ENCODE measurements at regions not wholly inside any gene's neighbourhood (a gene's known extent, or its start where the extent isn't known, plus 50 kb on each side); places are given as distances from the start of the nearest gene placed in this dataset.

GRCh38 chr2:57097855-57098254 lies 914.1 kb downstream of the CCDC85A start:
- intact Hi-C loops (cut with micrococcal nuclease) = no loop called here
- CTCF ChIA-PET = no interaction called here
- Histone ChIP-seq H3K36me3 (ENCODE audit: low read depth, low read length) (no peaks in the 10 kb centered on the region), H4K20me1 (ENCODE audit: low read length) (no peaks in the 10 kb centered on the region), H3F3A (ENCODE audit: low read length, unreplicated experiment) (no peaks in the 10 kb centered on the region), H3K79me2 (ENCODE audit: low read length) (no peaks in the 10 kb centered on the region), H3K9me2 (replicated peaks; ENCODE audit: low read length) (no peaks in the 10 kb centered on the region), H2AFZ (ENCODE audit: low read length) (no peak overlapping the region), H3K9ac (ENCODE audit: low read length) (no peak overlapping the region), H3K4me2 (ENCODE audit: low read length) (no peak overlapping the region), H3K27me3 (ENCODE audit: low read length) (no peaks in the 10 kb centered on the region), H3K4me1 (ENCODE audit: insufficient read depth, low read length) (no peaks in the 10 kb centered on the region), H3K4me3 (ENCODE audit: low read length) (no peak overlapping the region), H3K9me3 (ENCODE audit: low read length) (no peaks in the 10 kb centered on the region), H3K27ac (ENCODE audit: low read length) (no peak overlapping the region)
- POLR2A ChIA-PET (ENCODE audit: unreplicated experiment) = no interaction called here
- no TSS peak for BruUV-seq (replicated peaks)
- no peak for DNase-seq
- ATAC-seq = no peak
- TF ChIP-seq EZH2phosphoT487 (IDR thresholded peaks at IDR 0.05; ENCODE audit: borderline replicate concordance, low read length) (no peak), EZH2 (IDR thresholded peaks at IDR 0.05; ENCODE audit: low read length, unreplicated experiment) (no peak), CTCF (conservative IDR thresholded peaks at IDR 0.05; ENCODE audit: low read depth, low read length) (no peak)

- Histone ChIP-seq H3K9me2 (replicated peaks; ENCODE audit: low read length) (no peaks in the 10 kb centered on the region), H3K9me3 (ENCODE audit: low read length) (no peaks in the 10 kb centered on the region), H3K9ac (ENCODE audit: low read length) (no peak overlapping the region), H3K4me1 (ENCODE audit: insufficient read depth, low read length) (no peaks in the 10 kb centered on the region), H3K36me3 (ENCODE audit: low read depth, low read length) (no peaks in the 10 kb centered on the region), H3K27me3 (ENCODE audit: low read length) (no peaks in the 10 kb centered on the region), H4K20me1 (ENCODE audit: low read length) (no peaks in the 10 kb centered on the region), H2AFZ (ENCODE audit: low read length) (no peak overlapping the region), H3K4me2 (ENCODE audit: low read length) (no peak overlapping the region), H3K4me3 (ENCODE audit: low read length) (no peak overlapping the region), H3K79me2 (ENCODE audit: low read length) (no peaks in the 10 kb centered on the region), H3F3A (ENCODE audit: low read length, unreplicated experiment) (no peaks in the 10 kb centered on the region), H3K27ac (ENCODE audit: low read length) (no peak overlapping the region)
- ATAC-seq = no peak
- no peak for DNase-seq
- CTCF ChIA-PET = no interaction called here
- POLR2A ChIA-PET (ENCODE audit: unreplicated experiment) = no interaction called here
- TF ChIP-seq EZH2phosphoT487 (IDR thresholded peaks at IDR 0.05; ENCODE audit: borderline replicate concordance, low read length) (no peak), CTCF (conservative IDR thresholded peaks at IDR 0.05; ENCODE audit: low read depth, low read length) (no peak), EZH2 (IDR thresholded peaks at IDR 0.05; ENCODE audit: low read length, unreplicated experiment) (no peak)
- no TSS peak for BruUV-seq (replicated peaks)
- intact Hi-C loops (cut with micrococcal nuclease) = no loop called here
Observed at GRCh38 chr2:57100436-57100835, 916.6 kb downstream of the CCDC85A start.

- POLR2A ChIA-PET (ENCODE audit: unreplicated experiment) = no interaction called here
Observed at GRCh38 chr2:57105694-57106093, 921.9 kb downstream of the CCDC85A start.

More at GRCh38 chr2:57105694-57106093, 921.9 kb downstream of the CCDC85A start:
- H4K20me1 ChIP-seq (ENCODE audit: low read length) = no peaks in the 10 kb centered on the region
- no peak overlapping the region for H3K4me2 ChIP-seq (ENCODE audit: low read length)
- intact Hi-C loops (cut with micrococcal nuclease) = no loop called here
- H3K4me3 ChIP-seq (ENCODE audit: low read length) = no peak overlapping the region
- H3K27ac ChIP-seq (ENCODE audit: low read length) = no peak overlapping the region
- no peak overlapping the region for H2AFZ ChIP-seq (ENCODE audit: low read length)
- no peaks in the 10 kb centered on the region for H3K79me2 ChIP-seq (ENCODE audit: low read length)
- no peak for DNase-seq
- no peak overlapping the region for H3K9ac ChIP-seq (ENCODE audit: low read length)
- ATAC-seq = no peak
- no peaks in the 10 kb centered on the region for H3K9me2 ChIP-seq (replicated peaks; ENCODE audit: low read length)
- no peaks in the 10 kb centered on the region for H3K4me1 ChIP-seq (ENCODE audit: insufficient read depth, low read length)
- CTCF ChIA-PET = no interaction called here
- no peaks in the 10 kb centered on the region for H3K27me3 ChIP-seq (ENCODE audit: low read length)
- H3K9me3 ChIP-seq (ENCODE audit: low read length) = no peaks in the 10 kb centered on the region
- no peaks in the 10 kb centered on the region for H3K36me3 ChIP-seq (ENCODE audit: low read depth, low read length)
- no peaks in the 10 kb centered on the region for H3F3A ChIP-seq (ENCODE audit: low read length, unreplicated experiment)
- no TSS peak for BruUV-seq (replicated peaks)
- TF ChIP-seq EZH2phosphoT487 (IDR thresholded peaks at IDR 0.05; ENCODE audit: borderline replicate concordance, low read length) (no peak), CTCF (conservative IDR thresholded peaks at IDR 0.05; ENCODE audit: low read depth, low read length) (no peak), EZH2 (IDR thresholded peaks at IDR 0.05; ENCODE audit: low read length, unreplicated experiment) (no peak)
